H9 (cell line): ENCODE measurements at regions not wholly inside any gene's neighbourhood (a gene's known extent, or its start where the extent isn't known, plus 50 kb on each side); places are given as distances from the start of the nearest gene placed in this dataset.

ENCODE experiments used
- DNase-seq: peaks from one replicate; pipeline ENCODE4 v3.0.0-alpha.2; 2017
- H2AFZ ChIP-seq: one replicate; pipeline ENCODE4 v1.6.1; 2013; ENCODE audit warnings: mild to moderate bottlenecking, low read length, control low read depth, moderate library complexity
- H2AK5ac ChIP-seq: 2 replicates; pipeline ENCODE4 v1.6.1; 2013; ENCODE audit warnings: low read length, control low read depth, mixed read lengths; ENCODE audit not compliant: insufficient read length
- H2BK120ac ChIP-seq: one replicate; pipeline ENCODE4 v1.6.1; 2013; ENCODE audit warnings: low read depth, mild to moderate bottlenecking, low read length, control low read depth, inconsistent platforms; ENCODE audit not compliant: poor library complexity, severe bottlenecking
- H2BK12ac ChIP-seq: 2 replicates; pipeline ENCODE4 v1.6.1; 2013; ENCODE audit warnings: low read length, control low read depth, mixed read lengths, low read depth; ENCODE audit not compliant: insufficient read length
- H2BK15ac ChIP-seq: 2 replicates; pipeline ENCODE4 v1.6.1; 2013; ENCODE audit warnings: low read depth, low read length, control low read depth
- H2BK20ac ChIP-seq: one replicate; pipeline ENCODE4 v1.6.1; 2013; ENCODE audit warnings: low read depth, mild to moderate bottlenecking, low read length, control low read depth, inconsistent platforms; ENCODE audit not compliant: poor library complexity, severe bottlenecking
- H2BK5ac ChIP-seq: 2 replicates; pipeline ENCODE4 v1.6.1; 2013; ENCODE audit warnings: low read length, control low read depth, mixed read lengths; ENCODE audit not compliant: insufficient read length
- H3K14ac ChIP-seq: 2 replicates; pipeline ENCODE4 v1.6.1; 2013; ENCODE audit warnings: low read length, control low read depth; ENCODE audit not compliant: insufficient read depth
- H3K18ac ChIP-seq: 2 replicates; pipeline ENCODE4 v1.6.1; 2013; ENCODE audit warnings: low read depth, mild to moderate bottlenecking, mixed read lengths, low read length, control low read depth; ENCODE audit not compliant: insufficient read length
- H3K23ac ChIP-seq: 2 replicates; pipeline ENCODE4 v1.6.1; 2013; ENCODE audit warnings: low read length, control low read depth, mixed read lengths, low read depth; ENCODE audit not compliant: insufficient read length
- H3K23me2 ChIP-seq: 2 replicates; pipeline ENCODE4 v1.6.1; 2013; ENCODE audit warnings: low read depth, mild to moderate bottlenecking, mixed read lengths, low read length, control low read depth; ENCODE audit not compliant: insufficient read length, poor library complexity, severe bottlenecking
- H3K27ac ChIP-seq: 2 replicates; pipeline ENCODE4 v1.5.1; 2013; ENCODE audit warnings: low read length, control low read depth, mixed read lengths, low read depth; ENCODE audit not compliant: insufficient read length
- H3K27me3 ChIP-seq: 2 replicates; pipeline ENCODE4 v1.6.1; 2013; ENCODE audit warnings: low read length, control low read depth, inconsistent platforms; ENCODE audit not compliant: insufficient read depth
- H3K4ac ChIP-seq: 2 replicates; pipeline ENCODE4 v1.6.1; 2013; ENCODE audit warnings: low read depth, mild to moderate bottlenecking, control low read depth, inconsistent platforms, low read length, moderate library complexity
- H3K4me1 ChIP-seq: 2 replicates; pipeline ENCODE4 v1.6.1; 2013; ENCODE audit warnings: low read length, control low read depth, inconsistent platforms; ENCODE audit not compliant: insufficient read depth
- H3K4me2 ChIP-seq: 2 replicates; pipeline ENCODE4 v1.6.1; 2013; ENCODE audit warnings: low read length, control low read depth, mixed read lengths; ENCODE audit not compliant: insufficient read length, insufficient read depth
- H3K56ac ChIP-seq: 2 replicates; pipeline ENCODE4 v1.6.1; 2013; ENCODE audit warnings: low read depth, mild to moderate bottlenecking, mixed read lengths, low read length, control low read depth; ENCODE audit not compliant: insufficient read length
- H3K79me1 ChIP-seq: 2 replicates; pipeline ENCODE4 v1.6.1; 2013; ENCODE audit warnings: low read depth, mild to moderate bottlenecking, moderate library complexity, low read length, control low read depth, inconsistent platforms; ENCODE audit not compliant: insufficient read depth, poor library complexity, severe bottlenecking
- H3K79me2 ChIP-seq: 2 replicates; pipeline ENCODE4 v1.6.1; 2013; ENCODE audit warnings: low read length, control low read depth, inconsistent platforms; ENCODE audit not compliant: insufficient read depth
- H3K9ac ChIP-seq: 2 replicates; pipeline ENCODE4 v1.6.1; 2013; ENCODE audit warnings: low read length, control low read depth, mixed read lengths; ENCODE audit not compliant: insufficient read length; ENCODE audit errors: extremely low read depth
- H3K9me3 ChIP-seq: one replicate; pipeline ENCODE4 v1.6.1; 2013; ENCODE audit warnings: low read depth, low read length, inconsistent platforms; ENCODE audit not compliant: control insufficient read depth
- H3T11ph ChIP-seq: one replicate; pipeline ENCODE4 v1.6.1; 2013; ENCODE audit warnings: mild to moderate bottlenecking, low read length, control low read depth, inconsistent platforms
- H4K20me1 ChIP-seq: one replicate; pipeline ENCODE4 v1.6.1; 2013; ENCODE audit not compliant: control insufficient read depth, insufficient read length, insufficient read depth
- H4K5ac ChIP-seq: 2 replicates; pipeline ENCODE4 v1.6.1; 2013; ENCODE audit warnings: low read depth, mild to moderate bottlenecking, mixed read lengths, low read length, control low read depth; ENCODE audit not compliant: insufficient read length
- H4K8ac ChIP-seq: replicated peaks from 2 replicates; pipeline ENCODE4 v1.6.1; 2013; ENCODE audit warnings: low read length, control low read depth, mixed read lengths, low read depth; ENCODE audit not compliant: insufficient read length
- H4K91ac ChIP-seq: 2 replicates; pipeline ENCODE4 v1.6.1; 2013; ENCODE audit warnings: low read depth, mild to moderate bottlenecking, moderate library complexity, mixed read lengths, low read length, control low read depth; ENCODE audit not compliant: insufficient read length
- H3K27ac Mint-ChIP-seq, 3 experiments: 2 replicates in 2 of 3; 3 replicates in 1 of 3; pipeline ENCODE4 v1.8.0; 2020 to 2021; ENCODE audit warnings: mixed read lengths in 3 of 3, mild to moderate bottlenecking in 1 of 3, moderate library complexity in 1 of 3
- H3K27me3 Mint-ChIP-seq: 2 replicates; pipeline ENCODE4 v1.8.0; 2021; ENCODE audit warnings: low read depth, mild to moderate bottlenecking, moderate library complexity, mixed read lengths
- H3K36me3 Mint-ChIP-seq, 3 experiments: 2 replicates in 2 of 3; 3 replicates in 1 of 3; pipeline ENCODE4 v1.8.0; 2020 to 2021; ENCODE audit warnings: low read depth in 3 of 3, mixed read lengths in 3 of 3; ENCODE audit not compliant: insufficient read depth in 1 of 3
- H3K4me1 Mint-ChIP-seq, 2 experiments: 2 replicates each; pipeline ENCODE4 v1.8.0; 2020; ENCODE audit warnings: mixed read lengths in 2 of 2
- H3K4me3 Mint-ChIP-seq, 2 experiments: 2 replicates in 1 of 2; 3 replicates in 1 of 2; pipeline ENCODE4 v1.8.0; 2020 to 2021; ENCODE audit warnings: mild to moderate bottlenecking in 2 of 2, mixed read lengths in 2 of 2, moderate library complexity in 1 of 2
- H3K9me3 Mint-ChIP-seq, 2 experiments: 2 replicates in 1 of 2; 3 replicates in 1 of 2; pipeline ENCODE4 v1.8.0; 2020; ENCODE audit warnings: mild to moderate bottlenecking in 2 of 2, mixed read lengths in 2 of 2, moderate library complexity in 1 of 2
- WGBS: extraction: QIAGEN DNeasy Blood & Tissue Kit; methylation state at CpG from one replicate; pipeline ENCODE4 v1.1.7; 2013; ENCODE audit warnings: missing lambda C conversion rate, low lambda C conversion rate, mixed read lengths; ENCODE audit not compliant: insufficient read length; ENCODE audit errors: extremely low coverage; 5-methylcytosine and 5-hydroxymethylcytosine counted together
- TF ChIP-seq, protein P1 (sequence below): fragments of 200-600 bp; sonication (generic); conservative IDR thresholded peaks from 3 replicates; pipeline ENCODE4 v1.8.0; 2021; ENCODE audit warnings: antibody characterized with exemption, mild to moderate bottlenecking

DNA sequence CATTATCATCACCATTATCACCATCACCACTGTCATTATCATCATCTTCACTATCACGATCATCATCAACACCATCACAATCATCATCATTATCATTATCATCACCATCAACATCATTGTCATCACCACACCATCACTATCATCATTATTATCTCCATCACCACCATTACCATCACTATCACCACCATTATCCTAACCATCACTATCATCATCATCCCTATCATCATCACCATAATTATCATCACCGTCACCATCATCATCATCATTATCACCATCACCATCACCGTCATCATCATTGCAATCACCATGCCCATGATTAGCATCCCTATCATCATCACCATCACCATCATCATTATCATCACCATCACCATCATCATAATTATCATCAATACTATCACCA lies 311.9 kb downstream of the IRX2 start:
- no peaks in the 10 kb centered on the region for H3K4me1 ChIP-seq
- H3K23ac ChIP-seq: no peak overlapping the region
- H3K9ac ChIP-seq: no peak overlapping the region
- no peak overlapping the region for H2AFZ ChIP-seq
- WGBS: 100% methylated on average over 3 of the region's 3 CpGs
- H3K4me3 Mint-ChIP-seq: no peak overlapping the region
- no peak for DNase-seq
- H3K27ac Mint-ChIP-seq: no peak overlapping the region
- H3K4ac ChIP-seq: no peak overlapping the region
- no peak overlapping the region for H2AK5ac ChIP-seq
- no peak overlapping the region for H2BK20ac ChIP-seq
- no peak overlapping the region for H3K56ac ChIP-seq
- H3K4me1 Mint-ChIP-seq: 0 out of 4 replicates have a peak, but pooled peaks cover 0 to 4% of the 10 kb centered on the region in 2 experiments
- H3K4me2 ChIP-seq: no peak overlapping the region
- no peaks in the 10 kb centered on the region for H3K79me1 ChIP-seq
- peaks cover 0 to 3% (median 0%) of the 10 kb centered on the region in 3 experiments; a peak in 3 of 7 replicates for H3K36me3 Mint-ChIP-seq
- peaks cover 4% of the 10 kb centered on the region for H3K27me3 Mint-ChIP-seq
- H3K23me2 ChIP-seq: no peaks in the 10 kb centered on the region
- H2BK120ac ChIP-seq: no peak overlapping the region
- no peak overlapping the region for H3K27ac ChIP-seq
- H3K14ac ChIP-seq: no peak overlapping the region
- no peaks in the 10 kb centered on the region for H3K27me3 ChIP-seq
- no peak overlapping the region for H4K8ac ChIP-seq
- no peak overlapping the region for H2BK15ac ChIP-seq
- H3K18ac ChIP-seq: no peak overlapping the region
- no peak overlapping the region for H2BK12ac ChIP-seq
- H4K91ac ChIP-seq: no peak overlapping the region
- no peaks in the 10 kb centered on the region for H3K9me3 ChIP-seq
- peaks cover 6 to 8% of the 10 kb centered on the region in 2 experiments; a peak in 4 of 5 replicates for H3K9me3 Mint-ChIP-seq
- H2BK5ac ChIP-seq: no peak overlapping the region
- H4K20me1 ChIP-seq: no peaks in the 10 kb centered on the region
- H3K79me2 ChIP-seq: no peaks in the 10 kb centered on the region
- TF ChIP-seq, protein P1, sequence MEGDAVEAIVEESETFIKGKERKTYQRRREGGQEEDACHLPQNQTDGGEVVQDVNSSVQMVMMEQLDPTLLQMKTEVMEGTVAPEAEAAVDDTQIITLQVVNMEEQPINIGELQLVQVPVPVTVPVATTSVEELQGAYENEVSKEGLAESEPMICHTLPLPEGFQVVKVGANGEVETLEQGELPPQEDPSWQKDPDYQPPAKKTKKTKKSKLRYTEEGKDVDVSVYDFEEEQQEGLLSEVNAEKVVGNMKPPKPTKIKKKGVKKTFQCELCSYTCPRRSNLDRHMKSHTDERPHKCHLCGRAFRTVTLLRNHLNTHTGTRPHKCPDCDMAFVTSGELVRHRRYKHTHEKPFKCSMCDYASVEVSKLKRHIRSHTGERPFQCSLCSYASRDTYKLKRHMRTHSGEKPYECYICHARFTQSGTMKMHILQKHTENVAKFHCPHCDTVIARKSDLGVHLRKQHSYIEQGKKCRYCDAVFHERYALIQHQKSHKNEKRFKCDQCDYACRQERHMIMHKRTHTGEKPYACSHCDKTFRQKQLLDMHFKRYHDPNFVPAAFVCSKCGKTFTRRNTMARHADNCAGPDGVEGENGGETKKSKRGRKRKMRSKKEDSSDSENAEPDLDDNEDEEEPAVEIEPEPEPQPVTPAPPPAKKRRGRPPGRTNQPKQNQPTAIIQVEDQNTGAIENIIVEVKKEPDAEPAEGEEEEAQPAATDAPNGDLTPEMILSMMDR: no peak
- H3T11ph ChIP-seq: no peak overlapping the region
- H4K5ac ChIP-seq: no peak overlapping the region
